HG02642 (cell line): ENCODE measurements at regions not wholly inside any gene's neighbourhood (a gene's known extent, or its start where the extent isn't known, plus 50 kb on each side); places are given as distances from the start of the nearest gene placed in this dataset.

Experiments used
- ATAC-seq: cut with Tn5 transposase; IDR thresholded peaks from one replicate; pipeline ENCODE4 v1.9.1; 2021; ENCODE audit warnings: mild to moderate bottlenecking; ENCODE audit not compliant: unreplicated experiment, poor library complexity

- ATAC-seq, result no peak
Observed at GRCh38 chr1:239590556-239590955, 204.2 kb downstream of the CHRM3 start.

DNA sequence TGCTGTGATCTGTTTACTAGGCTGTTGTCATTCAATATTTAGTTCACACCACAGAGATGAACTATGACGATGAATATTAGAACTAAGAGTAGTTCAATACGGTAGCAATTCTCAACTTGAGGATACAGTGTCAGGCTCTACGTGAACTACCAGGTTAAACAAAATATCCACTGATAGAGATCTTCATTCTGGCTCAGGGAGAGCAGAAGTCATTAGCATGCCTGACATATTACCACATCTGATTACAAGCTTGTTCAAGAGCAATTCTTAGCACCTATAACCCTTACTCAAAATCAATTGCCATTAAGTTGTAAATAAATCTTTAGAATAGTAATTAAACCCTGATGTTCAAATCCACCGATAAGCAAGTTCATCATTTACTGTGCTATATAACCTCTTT is 207.2 kb downstream of the CHRM3 start:
- ATAC-seq, result no peak

GRCh38 chr1:239600588-239600987 is 214.2 kb downstream of the CHRM3 start:
- ATAC-seq, result no peak

GRCh38 chr1:239601108-239601507 is 214.7 kb downstream of the CHRM3 start:
- ATAC-seq, result no peak

DNA sequence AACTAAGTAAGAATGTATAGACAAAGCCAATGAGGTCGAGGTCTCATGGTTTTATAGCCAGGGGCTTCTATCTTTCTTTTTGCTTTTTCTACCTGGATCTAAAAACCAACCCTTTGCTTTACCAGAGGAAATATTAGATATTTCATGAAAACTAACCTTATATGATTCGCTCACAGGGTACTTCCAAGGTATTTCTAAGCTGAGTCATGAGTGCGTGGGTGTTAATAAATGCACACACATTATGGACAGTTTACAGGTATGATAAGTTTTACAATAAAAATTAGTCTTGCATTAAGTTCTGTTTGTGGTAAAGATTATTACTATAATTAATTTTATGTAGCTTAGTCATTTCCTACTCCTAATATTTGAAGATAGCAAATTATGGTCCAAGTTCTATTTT is 217.2 kb downstream of the CHRM3 start:
- ATAC-seq, result no peak

DNA sequence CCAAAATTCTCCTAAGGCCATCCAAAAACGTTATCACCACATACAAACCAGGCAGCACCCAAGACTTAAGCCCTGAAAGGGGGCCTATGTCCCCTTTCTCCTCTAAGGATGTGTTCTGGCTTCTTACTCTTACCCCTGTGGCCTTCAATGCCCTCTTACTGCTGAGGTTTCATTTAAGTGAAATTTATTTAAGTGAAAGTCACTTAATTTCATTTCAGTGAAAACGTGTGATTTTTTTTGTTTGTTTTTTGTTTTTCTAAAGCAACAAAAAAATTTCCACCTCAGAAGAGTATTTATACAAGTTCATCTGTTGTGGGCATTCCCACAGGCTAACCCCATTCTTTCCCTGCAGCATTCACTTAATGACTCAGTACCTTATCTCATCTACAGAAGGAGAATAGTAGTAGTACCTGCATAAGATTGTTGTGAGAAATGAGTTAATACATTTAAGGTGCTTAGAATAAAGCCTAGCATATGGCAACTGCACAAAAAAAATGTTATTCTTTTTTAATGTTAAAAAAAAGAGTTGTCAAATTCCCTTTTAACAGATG is 220.6 kb downstream of the CHRM3 start:
- ATAC-seq, result no peak

GRCh38 chr1:239608469-239608868 is 222.1 kb downstream of the CHRM3 start:
- ATAC-seq, result no peak

GRCh38 chr1:239612379-239612778 is 226.0 kb downstream of the CHRM3 start:
- no peak for ATAC-seq

DNA sequence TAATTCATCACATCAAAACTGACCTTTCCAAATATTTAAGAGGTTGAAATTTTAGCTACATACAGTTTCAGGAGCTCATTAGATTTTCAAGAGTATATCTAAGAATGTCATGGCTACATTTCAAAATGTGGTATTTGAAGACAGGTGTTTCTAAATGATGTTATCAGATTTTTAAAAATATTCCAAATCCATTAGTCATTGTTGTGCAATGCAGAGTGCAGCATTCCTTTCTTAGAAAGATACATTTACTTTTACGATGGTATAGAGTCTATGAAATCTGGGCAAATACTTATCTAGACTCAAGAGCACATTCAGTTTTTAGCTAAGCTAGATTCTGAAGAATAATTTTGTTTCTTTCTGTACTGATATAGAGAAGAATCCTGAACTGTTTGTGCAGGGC is 230.3 kb downstream of the CHRM3 start:
- ATAC-seq, result no peak

DNA sequence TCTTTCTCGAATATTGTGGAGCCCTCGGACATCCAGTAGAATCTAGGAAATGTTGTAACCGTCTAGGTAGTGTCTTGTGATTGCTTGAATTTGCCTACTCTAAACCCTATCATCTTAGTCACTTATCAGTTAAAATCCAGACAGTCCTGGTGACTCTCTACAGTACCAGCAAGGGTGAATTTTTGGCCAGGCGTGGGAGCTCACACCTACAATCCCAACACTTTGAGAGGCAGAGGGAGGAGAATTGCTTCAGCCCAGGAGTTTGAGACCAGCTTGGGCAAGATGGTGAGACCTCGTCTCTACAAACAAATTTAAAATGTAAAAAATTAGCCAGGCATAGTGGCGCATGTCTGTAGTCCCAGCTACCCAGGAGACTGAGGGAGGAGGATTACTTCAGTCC is 230.9 kb downstream of the CHRM3 start:
- ATAC-seq, result no peak

DNA sequence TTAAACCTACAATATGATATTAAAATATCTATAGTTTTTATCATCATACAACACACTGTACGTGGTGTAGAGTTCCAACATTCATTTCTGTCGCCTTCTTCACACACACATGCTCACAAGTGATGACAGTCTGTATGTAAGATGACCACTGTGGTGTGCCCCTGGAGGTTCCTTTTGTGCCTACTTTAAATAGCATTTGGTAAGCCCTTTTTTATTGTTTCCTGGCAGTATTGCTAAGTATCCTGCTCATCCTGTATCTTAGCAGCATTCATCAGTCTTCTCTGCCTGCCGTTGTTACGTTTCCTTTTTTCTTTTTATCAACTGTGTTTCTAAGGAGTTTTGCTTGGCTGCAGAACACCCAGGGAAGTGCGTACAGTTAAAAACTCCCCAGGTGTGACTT is 231.4 kb downstream of the CHRM3 start:
- ATAC-seq, result no peak

- no peak for ATAC-seq
Observed at GRCh38 chr1:239619190-239619589, 232.8 kb downstream of the CHRM3 start.

GRCh38 chr1:239630767-239631166 is 244.4 kb downstream of the CHRM3 start:
- no peak for ATAC-seq

- ATAC-seq, result no peak
Observed at GRCh38 chr1:239633432-239633831, 247.1 kb downstream of the CHRM3 start.

- no peak for ATAC-seq
Observed at GRCh38 chr1:239635276-239635675, 248.9 kb downstream of the CHRM3 start.

DNA sequence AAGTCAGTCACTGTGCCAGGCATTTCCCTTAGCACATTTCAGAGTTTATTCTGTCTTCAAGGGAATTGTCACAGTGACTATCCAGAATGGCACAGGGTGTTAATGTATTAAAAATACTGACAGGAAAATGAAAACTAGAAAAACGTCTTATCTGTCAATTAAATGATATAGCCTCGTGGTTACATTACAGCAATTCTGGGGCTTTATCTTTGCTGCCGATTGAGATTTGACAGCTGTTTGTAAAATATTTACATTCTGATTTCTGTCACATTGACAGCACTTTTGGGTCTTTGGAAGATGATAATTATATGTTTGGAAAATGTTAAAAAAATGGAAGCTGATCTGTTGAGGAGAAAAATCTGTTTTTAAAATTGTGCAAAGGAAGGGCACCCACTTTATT is 250.0 kb downstream of the CHRM3 start:
- no peak for ATAC-seq

DNA sequence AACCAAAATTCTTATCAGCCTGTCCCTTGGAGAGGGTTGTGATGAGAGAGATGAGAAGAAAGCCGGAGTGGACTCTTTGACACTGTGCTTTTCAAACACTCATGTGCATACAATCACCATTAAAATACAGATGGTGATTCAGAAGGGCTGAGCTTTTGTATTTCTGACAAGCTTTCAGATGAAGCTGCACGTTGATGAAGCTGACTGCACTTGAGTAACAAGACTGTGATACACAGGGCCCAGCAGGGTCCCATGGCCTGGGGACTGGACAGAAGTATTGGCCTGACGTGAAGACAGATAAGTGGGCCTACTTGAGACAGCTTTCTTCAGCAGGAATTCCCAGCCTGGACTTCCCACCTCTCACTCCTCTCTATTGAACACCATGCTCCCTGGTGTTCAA is 258.2 kb downstream of the CHRM3 start:
- ATAC-seq, result no peak

- no peak for ATAC-seq
Observed at GRCh38 chr1:239647045-239647444, 260.7 kb downstream of the CHRM3 start.

- ATAC-seq, result no peak
Observed at GRCh38 chr1:239647964-239648632, 261.7 kb downstream of the CHRM3 start.

DNA sequence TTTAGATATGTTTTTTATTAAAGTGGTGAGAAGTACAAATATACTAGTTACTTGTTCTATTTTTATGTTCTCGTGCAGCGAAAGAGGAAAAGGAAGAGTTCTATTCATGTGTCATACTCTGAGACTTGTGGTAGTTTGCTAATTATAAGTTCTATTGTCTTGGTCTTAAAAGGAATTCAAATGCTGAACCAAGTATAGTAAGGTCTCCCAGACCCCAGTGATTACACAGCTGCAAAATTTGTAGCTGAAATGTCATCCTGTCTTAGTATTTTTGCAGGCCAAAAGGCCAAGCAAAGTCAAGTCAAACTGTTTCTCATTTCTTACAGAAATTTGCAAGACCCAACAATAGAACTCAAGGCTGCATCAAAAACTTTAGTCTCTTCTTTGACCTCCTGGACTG is 268.7 kb downstream of the CHRM3 start:
- ATAC-seq, result no peak

DNA sequence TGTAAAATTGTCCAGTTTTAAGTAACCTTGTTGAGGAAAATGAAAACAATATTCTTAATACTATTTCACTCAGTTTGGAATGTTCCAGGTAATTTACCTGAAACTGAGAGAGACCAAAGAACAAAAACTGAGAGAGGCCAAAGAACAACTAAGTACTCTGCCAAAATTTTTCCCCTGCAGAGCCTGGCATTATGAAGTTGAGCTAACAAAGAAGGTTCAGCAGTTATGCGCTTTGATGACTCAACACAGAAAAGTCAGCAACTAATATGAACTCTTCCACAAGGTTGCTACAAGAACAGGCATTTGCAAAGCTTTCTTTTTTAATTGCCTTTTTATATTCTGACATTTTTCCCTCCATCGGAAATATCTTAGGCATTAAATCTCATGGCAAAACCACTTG is 270.9 kb downstream of the CHRM3 start:
- no peak for ATAC-seq

DNA sequence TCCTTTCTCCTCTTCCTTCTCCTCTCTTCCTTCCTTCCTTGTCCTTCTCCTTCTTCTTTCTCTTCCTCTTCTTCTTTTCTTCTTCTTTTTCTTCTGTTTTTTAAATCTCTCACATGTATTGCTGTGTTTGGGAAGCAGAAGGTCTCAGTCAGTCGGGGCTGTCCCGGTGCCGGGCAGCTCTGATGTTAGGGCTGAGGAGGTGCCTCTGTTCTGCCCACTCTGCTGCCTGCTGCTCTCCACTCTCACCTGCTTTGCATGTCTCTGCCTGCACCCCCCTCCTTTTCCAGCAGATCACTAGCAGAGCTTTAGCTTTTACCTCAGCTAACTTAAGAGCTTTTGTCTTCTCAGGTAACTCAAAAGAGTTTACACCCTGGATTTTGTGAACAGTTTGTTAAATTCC is 276.6 kb downstream of the CHRM3 start:
- ATAC-seq, result no peak

DNA sequence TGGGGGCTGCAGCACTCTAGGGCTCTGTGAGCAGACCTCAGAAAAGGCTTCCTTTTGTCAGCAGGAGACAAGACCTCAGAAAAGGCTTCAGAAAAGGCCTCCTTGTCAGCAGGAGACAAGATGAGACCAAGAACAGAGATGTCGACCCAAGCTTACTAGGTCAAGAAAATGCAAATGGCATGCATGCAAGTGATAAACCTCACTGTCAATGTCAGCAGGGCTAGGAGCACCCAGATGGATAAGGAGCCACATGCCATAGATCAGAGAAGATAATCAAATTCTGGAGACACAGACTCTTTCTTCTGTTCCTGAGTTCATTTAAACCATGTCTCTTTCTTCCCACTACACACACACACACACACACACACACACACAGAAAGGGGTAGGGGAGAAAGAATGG is 285.9 kb downstream of the CHRM3 start:
- no peak for ATAC-seq
